Muscle layer of colon (tissue), 2 donors: ENCODE measurements at regions not wholly inside any gene's neighbourhood (a gene's known extent, or its start where the extent isn't known, plus 50 kb on each side); places are given as distances from the start of the nearest gene placed in this dataset.
"Not testable (repeated sequence)": the region's sequence is repeated elsewhere in the genome, so short reads cannot be mapped to it uniquely, and the experiment has no call there.

Experiments used
- H3K27ac ChIP-seq: one replicate; pipeline ENCODE4 v1.7.0; 2013; ENCODE audit warnings: low read depth, mild to moderate bottlenecking, low read length, moderate library complexity
- H3K27me3 ChIP-seq, 2 donors: one replicate each; pipeline ENCODE4 v1.7.0; 2013; ENCODE audit warnings: low read length in 2 of 2, mild to moderate bottlenecking in 2 of 2; ENCODE audit not compliant: insufficient read depth in 2 of 2, control insufficient read depth in 1 of 2
- H3K36me3 ChIP-seq: one replicate; pipeline ENCODE4 v1.7.0; 2013; ENCODE audit warnings: mild to moderate bottlenecking, low read length; ENCODE audit not compliant: insufficient read depth
- H3K4me1 ChIP-seq: one replicate; pipeline ENCODE4 v1.7.0; 2013; ENCODE audit warnings: mild to moderate bottlenecking, low read length; ENCODE audit not compliant: insufficient read depth
- H3K4me3 ChIP-seq, 2 donors: one replicate each; pipeline ENCODE4 v1.7.0; 2013; ENCODE audit warnings: low read length in 2 of 2, low read depth in 1 of 2, mild to moderate bottlenecking in 1 of 2, moderate library complexity in 1 of 2
- H3K9ac ChIP-seq: one replicate; pipeline ENCODE4 v1.7.0; 2013; ENCODE audit warnings: low read length
- H3K9me3 ChIP-seq: one replicate; pipeline ENCODE4 v1.7.0; 2013; ENCODE audit warnings: mild to moderate bottlenecking, low read length
- donor health status: abdominal sarcoma.
- donor health status: Adenocarcinoma of cecum.

- no peak overlapping the region for H3K4me3 ChIP-seq
- H3K27ac ChIP-seq: no peak overlapping the region
- no peaks in the 10 kb centered on the region for H3K9me3 ChIP-seq
- no peak overlapping the region for H3K9ac ChIP-seq
- H3K4me1 ChIP-seq: no peaks in the 10 kb centered on the region
- H3K27me3 ChIP-seq: no peaks in the 10 kb centered on the region
- no peaks in the 10 kb centered on the region for H3K36me3 ChIP-seq
Observed at GRCh38 chr18:35827275-35827902, 145.1 kb upstream of the RMP24 start.

GRCh38 chr18:35827903-35828275 is 144.6 kb upstream of the RMP24 start:
- Histone ChIP-seq H3K27me3 (no peaks in the 10 kb centered on the region), H3K4me1 (no peaks in the 10 kb centered on the region), H3K9me3 (no peaks in the 10 kb centered on the region), H3K4me3 (no peak overlapping the region), H3K36me3 (no peaks in the 10 kb centered on the region), H3K27ac (no peak overlapping the region), H3K9ac (no peak overlapping the region)

GRCh38 chr18:35828591-35828990 is 143.9 kb upstream of the RMP24 start:
- no peaks in the 10 kb centered on the region for H3K27me3 ChIP-seq
- H3K9ac ChIP-seq: no peak overlapping the region
- no peak overlapping the region for H3K27ac ChIP-seq
- H3K36me3 ChIP-seq: no peaks in the 10 kb centered on the region
- no peaks in the 10 kb centered on the region for H3K9me3 ChIP-seq
- H3K4me3 ChIP-seq: no peak overlapping the region
- no peaks in the 10 kb centered on the region for H3K4me1 ChIP-seq

- H3K4me1 ChIP-seq: no peaks in the 10 kb centered on the region
- no peak overlapping the region for H3K4me3 ChIP-seq
- no peaks in the 10 kb centered on the region for H3K27me3 ChIP-seq
- no peaks in the 10 kb centered on the region for H3K36me3 ChIP-seq
- no peaks in the 10 kb centered on the region for H3K9me3 ChIP-seq
- no peak overlapping the region for H3K9ac ChIP-seq
- H3K27ac ChIP-seq: no peak overlapping the region
Observed at GRCh38 chr18:35835366-35835765, 137.1 kb upstream of the RMP24 start.

- H3K9me3 ChIP-seq: no peaks in the 10 kb centered on the region
- no peak overlapping the region for H3K4me3 ChIP-seq
- H3K27me3 ChIP-seq: no peaks in the 10 kb centered on the region
- H3K27ac ChIP-seq: no peak overlapping the region
- H3K36me3 ChIP-seq: no peaks in the 10 kb centered on the region
- no peaks in the 10 kb centered on the region for H3K4me1 ChIP-seq
- no peak overlapping the region for H3K9ac ChIP-seq
Observed at GRCh38 chr18:35835833-35836232, 136.6 kb upstream of the RMP24 start.

GRCh38 chr18:35836932-35837331 is 135.5 kb upstream of the RMP24 start:
- H3K9ac ChIP-seq: no peak overlapping the region
- H3K27me3 ChIP-seq: no peaks in the 10 kb centered on the region
- no peak overlapping the region for H3K27ac ChIP-seq
- H3K36me3 ChIP-seq: no peaks in the 10 kb centered on the region
- no peaks in the 10 kb centered on the region for H3K4me1 ChIP-seq
- H3K4me3 ChIP-seq: no peak overlapping the region
- H3K9me3 ChIP-seq: no peaks in the 10 kb centered on the region

GRCh38 chr18:35837922-35838496 is 134.5 kb upstream of the RMP24 start:
- Histone ChIP-seq H3K27me3 (no peaks in the 10 kb centered on the region), H3K36me3 (no peaks in the 10 kb centered on the region), H3K27ac (no peak overlapping the region), H3K4me1 (peaks cover 5% of the 10 kb centered on the region), H3K9ac (no peak overlapping the region), H3K9me3 (no peaks in the 10 kb centered on the region), H3K4me3 (no peak overlapping the region)

GRCh38 chr18:35841283-35841682 is 131.2 kb upstream of the RMP24 start:
- no peaks in the 10 kb centered on the region for H3K36me3 ChIP-seq
- H3K4me1 ChIP-seq: peaks cover 5% of the 10 kb centered on the region
- no peaks in the 10 kb centered on the region for H3K27me3 ChIP-seq
- H3K27ac ChIP-seq: no peak overlapping the region
- H3K9me3 ChIP-seq: no peaks in the 10 kb centered on the region
- no peak overlapping the region for H3K9ac ChIP-seq
- H3K4me3 ChIP-seq: no peak overlapping the region

- Histone ChIP-seq H3K27ac (no peak overlapping the region), H3K4me1 (peaks cover 5% of the 10 kb centered on the region), H3K4me3 (no peak overlapping the region), H3K9ac (no peak overlapping the region), H3K27me3 (no peaks in the 10 kb centered on the region), H3K9me3 (no peaks in the 10 kb centered on the region), H3K36me3 (no peaks in the 10 kb centered on the region)
Observed at GRCh38 chr18:35842536-35842935, 129.9 kb upstream of the RMP24 start.

- not testable (repeated sequence) for H3K36me3 ChIP-seq, H3K9me3 ChIP-seq, H3K27ac ChIP-seq, H3K27me3 ChIP-seq, H3K4me1 ChIP-seq, H3K4me3 ChIP-seq, H3K9ac ChIP-seq
Observed at GRCh38 chr18:35848321-35848720, 124.2 kb upstream of the RMP24 start.

GRCh38 chr18:35849241-35849640 is 123.2 kb upstream of the RMP24 start:
- H3K36me3 ChIP-seq, H3K4me3 ChIP-seq, H3K9me3 ChIP-seq, H3K9ac ChIP-seq, H3K27me3 ChIP-seq, H3K27ac ChIP-seq: not testable (repeated sequence)
- H3K4me1 ChIP-seq: peaks cover 10% of the 10 kb centered on the region

GRCh38 chr18:35851286-35851970 is 121.1 kb upstream of the RMP24 start:
- Histone ChIP-seq H3K9ac (no peak overlapping the region), H3K36me3 (no peaks in the 10 kb centered on the region), H3K4me3 (no peak overlapping the region), H3K27ac (no peak overlapping the region), H3K4me1 (peaks cover 17% of the 10 kb centered on the region), H3K27me3 (no peaks in the 10 kb centered on the region), H3K9me3 (no peaks in the 10 kb centered on the region)
